Heart left ventricle (tissue), 16 donors: ENCODE measurements at regions not wholly inside any gene's neighbourhood (a gene's known extent, or its start where the extent isn't known, plus 50 kb on each side); places are given as distances from the start of the nearest gene placed in this dataset.
A peak's percentile ranks its signal among the peaks of the same experiment; 100 is the strongest.

Experiments
- ATAC-seq, 4 donors: fragments of 200-7000 bp; cut with Tn5 transposase; one replicate each; pipeline ENCODE4 v1.9.1; 2020 to 2022; ENCODE audit warnings: moderate library complexity in 4 of 4, mild to moderate bottlenecking in 3 of 4, moderate number of reproducible peaks in 1 of 4
- DNase-seq, 5 donors: peaks; one replicate each; pipeline ENCODE4 v3.0.0-alpha.2; 2020
- H3K27ac ChIP-seq, 12 donors: fragments of 200-600 bp; sonication (generic) in 4 of 12; one replicate each; pipeline versions ENCODE4 v1.5.0 to v1.8.0; 2016 to 2022; ENCODE audit warnings: mild to moderate bottlenecking in 2 of 12
- H3K27me3 ChIP-seq, 9 donors: fragments of 200-600 bp; sonication (generic) in 2 of 9; one replicate each; pipeline versions ENCODE4 v1.5.1 to v1.8.0; 2016 to 2022; ENCODE audit warnings: mild to moderate bottlenecking in 3 of 9
- H3K36me3 ChIP-seq, 9 donors: fragments of 200-600 bp; sonication (generic) in 2 of 9; one replicate each; pipeline versions ENCODE4 v1.5.0 to v1.8.0; 2018 to 2022; ENCODE audit warnings: mild to moderate bottlenecking in 2 of 9
- H3K4me1 ChIP-seq, 12 donors: fragments of 200-600 bp; sonication (generic) in 4 of 12; one replicate each; pipeline versions ENCODE4 v1.5.0 to v1.8.0; 2016 to 2022; ENCODE audit warnings: mild to moderate bottlenecking in 3 of 12
- H3K4me3 ChIP-seq, 12 donors: fragments of 200-600 bp; sonication (generic) in 4 of 12; one replicate each; pipeline versions ENCODE4 v1.5.0 to v1.8.0; 2017 to 2022; ENCODE audit warnings: mild to moderate bottlenecking in 9 of 12, moderate library complexity in 4 of 12
- H3K9me3 ChIP-seq, 12 donors: fragments of 200-600 bp; sonication (generic) in 4 of 12; one replicate each; pipeline versions ENCODE4 v1.5.0 to v1.8.0; 2016 to 2022; ENCODE audit warnings: mild to moderate bottlenecking in 1 of 12
- CTCF ChIP-seq, 12 donors: fragments of 200-600 bp; sonication (generic) in 4 of 12; IDR thresholded peaks; one replicate each; pipeline versions ENCODE4 v1.5.0 to v1.8.0; 2018 to 2022; ENCODE audit warnings: antibody characterized with exemption in 12 of 12, mild to moderate bottlenecking in 5 of 12
- POLR2A ChIP-seq, 2 donors: fragments of 450-650 bp; IDR thresholded peaks; one replicate each; pipeline ENCODE4 v1.6.1; 2017; ENCODE audit warnings: antibody characterized with exemption in 2 of 2, mild to moderate bottlenecking in 2 of 2, moderate library complexity in 2 of 2
- WGBS, 4 donors: extraction: QIAGEN DNeasy Blood & Tissue Kit in 2 of 4; methylation state at CpG; one replicate each; pipeline versions ENCODE4 v1.1.5 to v1.1.7; 2013 to 2018; 5-methylcytosine and 5-hydroxymethylcytosine counted together
- intact Hi-C, 10 donors: fragments of 100-400 bp; cut with DNase I; formaldehyde crosslinking; loops; one replicate each; pipeline versions ENCODE4 v1.11.1 to v1.14.2; 2022
- donor health status: ischemic (EF 13 %, LVEDD 7.1; RV severe dilation, severe dysfunction).
- donor health status: healthy with polysubstance abuse.
- donor health status: DM: no; HTN: yes; CAD: no.
- donor health status: DM: no; HTN: no; CAD: no.
- donor health status: ischemic (EF 25% LVEDD 6.9; RV normal size, moderate dysfunction).
- donor health status: ischemic (EF 25% LVEDD 5.7; RV mildly dilated, moderate dysfunction).
- donor health status: healthy.
- donor health status: DM: yes; HTN: yes; CAD: no.
- donor health status: ischemic (EF 35%, LVEDD 5.7; RV mildly dilated, moderate dysfunction).
- donor health status: nonischemic (EF 11% LVEDD 7.7; RV severe dilation, severe dysfunction).
- donor health status: DM: yes; HTN: yes; CAD: no.
- donor health status: PGD.
- donor health status: ischemic (EF 29% LVEDD 5.4; RV normal size, mild dysfunction).
- donor health status: nonischemic (EF 23%, LVEDD 6.1; RV moderate dilation, normal function).

- TF ChIP-seq CTCF (IDR thresholded peaks at IDR 0.05), result no peak
- no peak for TF ChIP-seq POLR2A (IDR thresholded peaks at IDR 0.05)
- intact Hi-C loops, result loop anchor here in 1 of 10 donors (10.0 kb wide), 1 partner anchor 83 kb away; no protein-coding TSS in a partner anchor
- H3K9me3 ChIP-seq, result no peaks in the 10 kb centered on the region
- DNase-seq (peak in 1 of 5 donors; percentile 1), ATAC-seq (no peak)
- no peak overlapping the region for H3K27ac ChIP-seq
- H3K4me3 ChIP-seq, result no peak overlapping the region
- 89 to 95% (median 90%) methylated on average over 8 of the region's 8 CpGs for WGBS, 4 donors
- no peaks in the 10 kb centered on the region for H3K36me3 ChIP-seq
- peaks cover 0 to 7% (median 0%) of the 10 kb centered on the region in 12 donors for H3K4me1 ChIP-seq
- H3K27me3 ChIP-seq, result no peaks in the 10 kb centered on the region
These were observed 62.5 kb downstream of the SMIM38 start for GRCh38 chr11:69218271-69218682.

DNA sequence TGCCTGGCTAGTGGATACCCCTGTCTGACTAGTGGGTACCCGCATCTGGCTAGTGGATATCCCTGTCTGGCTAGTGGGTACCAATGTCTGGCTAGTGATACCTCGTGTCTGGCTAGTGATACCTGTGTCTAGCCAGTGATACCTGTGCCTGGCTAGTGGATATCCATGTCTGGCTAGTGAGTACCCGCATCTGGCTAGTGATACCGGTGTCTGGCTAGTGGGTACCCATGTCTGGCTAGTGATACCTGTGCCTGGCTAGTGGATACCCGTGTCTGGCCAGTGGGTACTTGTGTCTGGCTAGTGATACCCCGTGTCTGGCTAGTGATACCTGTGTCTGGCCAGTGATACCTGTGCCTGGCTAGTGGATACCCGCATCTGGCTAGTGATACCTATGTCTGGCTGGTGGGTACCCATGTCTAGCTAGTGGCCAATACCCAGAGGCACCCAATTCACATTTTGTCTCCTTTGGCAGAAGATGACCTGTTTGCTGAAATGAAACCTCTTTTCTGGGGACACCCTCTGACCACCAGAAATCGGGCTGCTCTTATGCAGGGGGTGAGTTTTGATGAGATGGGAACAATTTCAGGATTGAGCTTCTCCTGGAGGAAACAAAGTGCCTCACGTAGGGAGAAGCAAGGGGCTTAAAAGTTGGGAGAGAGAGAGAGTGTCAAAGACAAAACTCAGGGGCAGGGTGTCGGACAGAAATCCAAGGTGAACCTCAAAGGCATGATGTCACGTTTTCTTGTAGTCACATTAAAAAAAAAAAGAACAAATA, 63.4 kb downstream of the SMIM38 start:
- Histone ChIP-seq H3K9me3 (peaks cover 0 to 2% (median 0%) of the 10 kb centered on the region in 12 donors), H3K4me3 (no peak overlapping the region), H3K27me3 (no peaks in the 10 kb centered on the region), H3K36me3 (no peaks in the 10 kb centered on the region), H3K4me1 (peaks cover 0 to 7% (median 0%) of the 10 kb centered on the region in 12 donors), H3K27ac (no peak overlapping the region)
- intact Hi-C loops, result loop anchor here in 1 of 10 donors (10.0 kb wide), 1 partner anchor 84 kb away; no protein-coding TSS in a partner anchor
- ATAC-seq (no peak), DNase-seq (peak in 2 of 5 donors; percentile 1 to 6)
- TF ChIP-seq CTCF (IDR thresholded peaks at IDR 0.05) (no peak), POLR2A (IDR thresholded peaks at IDR 0.05) (no peak)
- 87 to 91% (median 89%) methylated on average over 11 of the region's 11 CpGs for WGBS, 4 donors

- WGBS, 4 donors, result 86 to 92% (median 91%) methylated on average over 11 of the region's 11 CpGs
- no peaks in the 10 kb centered on the region for H3K27me3 ChIP-seq
- H3K4me3 ChIP-seq, result no peak overlapping the region
- intact Hi-C loops, result loop anchor here in 1 of 10 donors (10.0 kb wide), 1 partner anchor 85 kb away; no protein-coding TSS in a partner anchor
- H3K27ac ChIP-seq, result no peak overlapping the region
- H3K36me3 ChIP-seq, result no peaks in the 10 kb centered on the region
- ATAC-seq (no peak), DNase-seq (peak in 2 of 5 donors; percentile 0 to 2)
- no peak for TF ChIP-seq POLR2A (IDR thresholded peaks at IDR 0.05)
- no peak for TF ChIP-seq CTCF (IDR thresholded peaks at IDR 0.05)
- H3K9me3 ChIP-seq, result peaks cover 0 to 7% (median 0%) of the 10 kb centered on the region in 12 donors
- peaks cover 0 to 7% (median 0%) of the 10 kb centered on the region in 12 donors for H3K4me1 ChIP-seq
These were observed 64.3 kb downstream of the SMIM38 start for GRCh38 chr11:69219991-69220390.

- no peak overlapping the region for H3K4me3 ChIP-seq
- no peak for TF ChIP-seq POLR2A (IDR thresholded peaks at IDR 0.05)
- no peak for TF ChIP-seq CTCF (IDR thresholded peaks at IDR 0.05)
- no peaks in the 10 kb centered on the region for H3K27me3 ChIP-seq
- WGBS, 4 donors, result 94 to 96% (median 95%) methylated on average over 13 of the region's 13 CpGs
- intact Hi-C loops, result no loop called here
- peak in 3 of 5 donors; percentile 3 to 20 (median 11) for DNase-seq
- H3K36me3 ChIP-seq, result no peaks in the 10 kb centered on the region
- peaks cover 0 to 7% (median 0%) of the 10 kb centered on the region in 12 donors for H3K4me1 ChIP-seq
- peaks cover 0 to 8% (median 0%) of the 10 kb centered on the region in 12 donors for H3K9me3 ChIP-seq
- ATAC-seq, result no peak
- no peak overlapping the region for H3K27ac ChIP-seq
These were observed 64.9 kb downstream of the SMIM38 start for GRCh38 chr11:69220561-69221051.
